GM19324 (cell line): ENCODE measurements at regions not wholly inside any gene's neighbourhood (a gene's known extent, or its start where the extent isn't known, plus 50 kb on each side); places are given as distances from the start of the nearest gene placed in this dataset.
"Not testable (repeated sequence)": the region's sequence is repeated elsewhere in the genome, so short reads cannot be mapped to it uniquely, and the experiment has no call there.

Experiments
- ATAC-seq: cut with Tn5 transposase; IDR thresholded peaks from one replicate; pipeline ENCODE4 v1.9.1; 2021; ENCODE audit warnings: mild to moderate bottlenecking, moderate library complexity; ENCODE audit not compliant: unreplicated experiment, low FRiP score

DNA sequence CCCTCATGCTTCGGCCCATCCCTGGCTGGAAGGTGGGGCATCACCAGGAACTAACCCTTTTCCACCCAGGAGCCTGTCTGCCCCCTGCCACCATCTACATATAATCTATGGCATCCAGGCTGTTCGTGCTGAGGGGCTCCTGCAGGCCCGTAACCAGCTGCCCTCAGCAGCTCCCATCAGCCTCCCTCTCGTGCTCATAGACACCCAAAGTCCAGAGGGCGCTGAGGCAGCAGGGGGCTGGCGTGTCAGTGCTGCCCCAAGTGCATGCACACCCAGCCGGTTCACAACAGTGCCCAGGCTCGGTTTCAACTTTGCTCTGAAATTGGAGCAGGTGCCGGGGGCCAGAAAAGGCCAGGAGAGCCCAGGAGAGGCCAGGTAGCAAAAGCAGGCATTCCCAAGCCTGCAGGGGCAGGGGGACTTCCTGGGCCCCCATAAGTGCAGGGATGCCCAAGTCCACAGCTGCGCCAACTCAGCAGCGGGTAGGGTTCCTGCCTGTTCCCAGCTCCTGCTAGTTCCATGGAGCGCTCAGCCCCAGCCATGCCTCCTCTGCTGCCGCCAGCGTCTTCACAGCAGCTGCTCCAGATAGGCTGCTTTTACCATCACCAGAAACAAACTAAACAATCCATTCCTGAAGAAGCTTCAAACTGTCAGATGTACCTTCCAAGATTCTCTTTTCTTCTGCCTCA lies 558.2 kb upstream of the GNPDA2 start:
- ATAC-seq, result no peak

DNA sequence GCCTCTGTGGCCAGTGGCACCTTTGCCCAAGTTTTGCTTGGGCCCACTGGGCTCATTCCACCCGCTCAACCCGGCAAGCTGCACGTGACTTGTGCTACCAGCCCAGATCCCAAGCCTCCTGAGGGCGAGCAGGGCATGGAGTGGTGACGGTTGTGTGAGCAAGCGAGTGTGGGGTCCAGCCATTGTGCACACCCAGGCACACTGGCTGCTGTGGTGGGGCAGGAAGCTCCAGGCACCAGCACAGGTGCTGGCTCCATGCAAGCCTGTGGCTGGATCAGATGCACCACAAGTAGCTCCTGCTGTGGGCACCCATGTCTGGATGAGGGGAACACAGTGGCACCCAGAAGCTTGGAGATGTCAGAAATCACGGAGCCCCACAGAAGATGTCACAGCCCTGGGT lies 557.0 kb upstream of the GNPDA2 start:
- ATAC-seq, result no peak

DNA sequence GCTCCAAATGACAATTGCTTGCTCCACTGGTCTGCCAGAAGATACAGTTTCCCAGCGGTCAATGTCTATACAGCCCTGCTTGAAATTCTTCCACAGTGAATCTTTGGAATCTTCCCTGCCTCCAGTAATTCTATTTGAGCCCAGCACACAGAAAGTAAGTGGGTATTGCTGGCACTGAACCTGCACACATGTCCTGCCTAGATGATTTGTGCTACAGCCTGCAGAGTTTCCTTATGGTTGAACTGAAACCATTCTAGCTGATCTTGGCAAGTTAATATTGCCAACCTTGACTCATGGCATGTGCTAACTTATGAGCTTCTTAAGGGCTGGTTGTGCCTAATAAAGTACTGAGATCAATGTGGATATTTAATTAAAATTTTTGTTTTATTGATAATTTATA lies 553.8 kb upstream of the GNPDA2 start:
- ATAC-seq, result no peak

DNA sequence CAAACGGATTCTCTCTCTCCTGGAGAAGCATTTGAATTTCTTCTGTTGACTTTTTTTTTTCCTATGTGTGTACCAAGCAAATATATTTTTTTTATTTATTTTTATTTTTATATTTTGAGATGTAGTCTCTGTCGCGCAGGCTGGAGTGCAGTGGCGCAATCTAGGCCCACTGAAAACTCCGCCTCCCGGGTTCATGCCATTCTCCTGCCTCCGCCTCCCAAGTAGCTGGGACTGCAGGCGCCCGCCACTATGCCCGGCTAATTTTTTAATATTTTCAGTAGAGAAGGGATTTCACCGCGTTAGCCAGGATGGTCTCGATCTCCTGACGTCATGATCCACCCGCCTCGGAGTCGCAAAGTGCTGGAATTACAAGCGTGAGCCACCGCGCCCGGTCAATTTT lies 549.5 kb upstream of the GNPDA2 start:
- ATAC-seq, result no peak

DNA sequence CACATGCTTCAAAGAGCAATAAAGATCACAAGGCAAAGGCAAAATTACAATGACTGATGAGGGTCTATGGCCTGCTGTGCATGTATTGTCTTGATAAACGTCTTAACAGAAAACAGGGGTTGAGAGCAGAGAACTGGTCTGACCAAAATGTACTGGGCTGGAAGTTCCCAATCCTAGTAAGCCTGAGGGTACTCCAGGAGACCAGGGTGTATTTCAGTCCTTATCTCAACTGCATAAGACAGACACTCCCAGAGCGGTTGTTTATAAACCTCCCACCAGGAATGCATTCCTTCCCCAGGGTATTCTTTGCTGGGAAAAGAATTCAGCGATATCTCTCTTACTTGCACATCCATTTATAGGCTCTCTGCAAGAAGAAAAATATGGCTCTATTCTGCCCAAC lies 521.8 kb upstream of the GNPDA2 start:
- not testable (repeated sequence) for ATAC-seq

DNA sequence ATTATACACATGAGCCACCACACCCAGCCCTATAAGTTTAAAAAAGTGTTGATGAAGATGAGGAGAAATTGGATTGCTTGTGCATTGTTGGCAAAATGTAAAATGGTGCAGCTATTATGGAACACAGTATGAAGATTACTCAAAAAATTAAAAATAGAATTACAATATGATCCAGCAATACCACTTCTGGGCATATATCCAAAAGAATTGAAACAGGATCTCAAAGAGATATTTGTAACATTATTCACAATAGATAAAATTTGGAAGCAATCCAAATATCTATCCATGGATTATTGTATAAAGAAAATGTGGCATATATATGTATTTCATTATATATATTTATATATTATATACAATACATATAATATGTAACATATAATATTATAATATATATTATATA lies 515.6 kb upstream of the GNPDA2 start:
- no peak for ATAC-seq

DNA sequence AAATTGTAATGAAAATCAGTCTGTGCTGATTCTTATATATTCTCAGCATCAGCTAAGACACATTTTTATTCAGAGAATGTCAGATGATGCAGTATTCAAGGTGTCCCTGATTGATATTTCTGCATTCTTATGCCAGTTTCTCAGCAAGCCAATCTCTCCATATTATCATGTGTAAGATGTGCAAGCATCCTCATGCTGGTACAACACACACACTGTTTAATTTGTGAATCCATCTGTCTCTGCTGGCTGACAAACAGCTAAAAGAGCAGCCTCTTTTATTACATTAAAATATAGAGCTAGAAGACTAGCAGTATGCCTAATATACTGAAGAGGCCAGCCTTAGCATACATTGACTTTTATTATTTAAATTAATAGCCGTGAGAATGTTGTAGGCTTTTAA lies 502.9 kb upstream of the GNPDA2 start:
- ATAC-seq, result no peak

DNA sequence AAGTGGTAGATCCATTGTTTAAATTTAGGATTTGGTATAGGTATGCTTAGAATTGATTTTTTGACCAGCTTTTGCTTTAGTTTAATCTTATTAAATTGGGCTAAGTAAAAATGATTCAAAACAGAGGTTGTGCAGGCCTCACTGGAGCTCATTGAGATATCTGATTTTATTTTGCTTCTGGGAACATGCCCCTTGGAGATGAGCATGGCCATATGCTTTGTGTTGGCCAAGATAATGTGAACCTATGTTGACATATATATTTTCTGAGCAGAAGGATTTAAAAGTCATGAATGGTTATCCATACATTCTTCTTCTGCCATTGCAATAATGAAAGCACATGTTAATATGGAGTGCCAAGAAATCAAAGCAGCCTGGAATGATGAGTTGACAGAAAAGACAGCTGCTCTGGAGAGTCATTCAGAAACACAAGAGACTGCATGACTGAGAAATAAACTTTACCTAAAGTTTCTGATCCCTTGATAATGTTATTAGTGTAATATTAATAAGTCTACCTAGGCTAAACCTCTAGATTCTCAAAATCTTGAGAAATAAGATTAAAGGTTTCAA lies 489.7 kb upstream of the GNPDA2 start:
- no peak for ATAC-seq

DNA sequence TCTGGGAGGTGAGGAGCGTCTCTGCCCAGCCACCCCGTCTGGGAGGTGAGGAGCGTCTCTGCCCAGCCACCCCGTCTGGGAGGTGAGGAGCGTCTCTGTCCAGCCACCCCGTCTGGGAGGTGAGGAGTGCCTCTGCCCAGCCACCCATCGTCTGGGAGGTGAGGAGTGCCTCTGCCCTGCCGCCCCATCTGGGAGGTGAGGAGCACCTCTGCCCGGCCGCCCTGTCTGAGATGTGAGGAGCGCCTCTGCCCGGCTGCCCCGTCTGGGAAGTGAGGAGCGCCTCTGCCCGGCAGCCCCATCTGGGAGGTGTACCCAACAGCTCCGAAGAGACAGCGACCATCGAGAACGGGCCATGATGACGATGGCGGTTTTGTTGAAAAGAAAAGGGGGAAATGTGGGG lies 482.1 kb upstream of the GNPDA2 start:
- ATAC-seq, result not testable (repeated sequence)

DNA sequence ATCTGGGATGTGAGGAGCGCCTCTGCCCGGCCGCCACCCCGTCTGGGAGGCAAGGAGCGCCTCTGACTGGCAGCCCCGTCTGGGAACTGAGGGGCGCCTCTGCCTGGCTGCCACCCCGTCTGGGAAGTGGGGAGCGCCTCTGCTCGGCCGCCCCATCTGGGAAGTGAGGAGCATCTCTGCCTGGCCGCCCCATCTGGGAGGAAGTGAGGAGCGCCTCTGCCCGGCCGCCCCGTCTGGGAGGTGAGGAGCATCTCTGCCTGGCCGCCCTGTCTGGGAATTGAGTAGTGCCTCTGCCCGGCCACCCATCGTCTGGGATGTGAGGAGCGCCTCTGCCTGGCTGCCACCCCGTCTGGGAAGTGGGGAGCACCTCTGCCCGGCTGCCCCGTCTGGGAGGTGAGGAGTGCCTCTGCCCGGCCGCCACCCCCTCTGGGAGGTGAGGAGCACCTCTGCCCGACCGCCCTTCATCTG lies 481.5 kb upstream of the GNPDA2 start:
- ATAC-seq, result not testable (repeated sequence)

DNA sequence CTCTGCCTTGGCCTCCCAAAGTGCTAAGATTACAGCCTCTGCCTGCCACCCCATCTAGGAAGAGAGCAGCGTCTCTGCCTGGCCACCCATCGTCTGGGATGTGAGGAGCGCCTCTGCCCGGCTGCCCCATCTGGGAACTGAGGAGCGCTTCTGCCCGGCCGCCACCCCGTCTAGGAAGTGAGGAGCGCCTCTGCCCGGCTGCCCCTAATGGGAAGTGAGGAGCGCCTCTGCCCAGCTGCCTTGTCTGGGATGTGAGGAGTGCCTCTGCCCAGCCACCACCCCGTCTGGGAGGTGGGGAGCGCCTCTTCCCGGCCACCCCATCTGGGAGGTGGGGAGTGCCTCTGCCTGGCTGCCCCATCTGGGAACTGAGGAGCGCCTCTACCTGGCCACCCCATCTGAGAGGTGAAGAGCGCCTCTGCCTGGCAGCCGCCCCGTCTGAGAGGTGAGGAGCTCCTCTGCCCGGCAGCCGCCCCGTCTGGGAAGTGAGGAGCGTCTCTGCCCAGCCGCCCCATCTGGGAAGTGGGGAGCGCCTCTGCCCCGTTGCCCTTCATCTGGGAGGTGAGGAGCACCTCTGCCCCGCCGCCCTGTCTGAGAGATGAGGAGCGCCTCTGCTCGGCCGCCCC lies 481.0 kb upstream of the GNPDA2 start:
- not testable (repeated sequence) for ATAC-seq

DNA sequence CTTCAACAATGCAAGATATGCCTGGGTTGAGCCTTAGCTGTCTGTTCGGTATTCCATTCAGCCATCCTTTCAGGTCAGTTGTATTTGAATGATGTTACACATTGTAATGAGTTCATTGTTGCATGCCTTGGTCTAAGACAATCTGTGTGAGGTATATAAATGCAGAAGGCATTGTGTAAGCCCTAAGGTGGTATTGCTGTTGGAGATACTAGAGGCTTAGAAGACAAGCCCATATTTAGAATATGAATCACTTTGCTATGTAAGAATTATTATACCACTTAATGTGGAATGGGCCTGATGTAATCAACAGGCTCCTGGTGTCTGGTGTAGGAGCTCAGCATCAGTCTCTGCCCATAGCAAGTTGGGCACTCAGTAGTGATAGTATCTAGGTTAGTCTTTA lies 473.4 kb upstream of the GNPDA2 start:
- ATAC-seq, result no peak

DNA sequence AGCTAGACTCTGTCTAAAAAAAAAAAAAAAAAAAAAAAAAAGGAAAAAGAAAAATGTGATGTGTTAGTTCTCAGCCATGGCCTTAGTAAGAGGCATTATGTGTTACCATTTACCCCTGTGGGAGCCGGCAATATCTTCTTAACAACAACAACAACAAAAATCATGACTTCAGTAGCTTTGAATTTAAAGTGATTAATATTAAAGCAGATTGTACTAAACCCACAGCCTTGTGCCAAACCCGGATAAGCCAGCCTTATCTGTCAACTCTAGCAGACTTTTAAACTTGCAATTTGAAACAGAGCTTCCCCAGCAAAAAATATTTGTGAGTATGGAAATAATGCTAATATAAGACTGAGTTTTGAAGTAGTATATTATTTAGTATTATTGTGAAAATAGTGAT lies 462.1 kb upstream of the GNPDA2 start:
- no peak for ATAC-seq

DNA sequence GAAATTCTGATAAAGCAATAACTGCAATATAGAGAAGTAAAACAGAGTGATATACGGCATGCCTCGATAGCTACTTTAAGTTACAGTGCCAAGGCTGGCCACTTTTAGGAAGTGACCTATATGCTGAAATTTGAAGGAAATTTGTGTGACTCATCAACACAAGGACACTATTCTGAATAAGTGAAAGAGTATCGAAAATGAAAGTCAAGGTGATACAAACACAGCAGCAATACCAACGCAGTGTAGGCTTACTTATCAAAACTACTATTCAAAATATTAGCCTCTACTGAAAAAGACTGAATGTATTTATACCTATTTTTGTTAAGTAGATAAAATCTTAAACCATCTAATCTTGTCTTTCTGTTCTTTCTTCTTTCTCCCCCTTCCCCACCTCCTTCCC lies 459.9 kb upstream of the GNPDA2 start:
- no peak for ATAC-seq

DNA sequence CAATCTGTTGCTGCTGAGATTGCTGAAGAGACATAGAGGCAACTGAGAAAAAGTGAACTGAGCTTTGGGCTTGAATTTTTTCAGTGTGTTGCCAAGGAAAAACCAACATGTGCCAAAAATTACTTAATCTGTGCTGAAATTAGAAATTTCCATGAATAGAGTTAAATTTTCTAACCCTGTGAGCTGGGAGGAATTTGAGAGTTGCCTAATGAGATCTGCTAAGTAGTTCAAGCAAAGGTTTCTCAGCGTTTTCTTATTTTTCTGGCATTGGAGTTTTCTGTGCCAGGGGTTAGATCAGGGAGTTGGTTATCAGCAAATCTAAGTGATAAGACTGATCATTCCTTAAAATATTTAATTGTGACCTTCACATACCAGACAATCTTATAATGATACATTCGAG lies 457.5 kb upstream of the GNPDA2 start:
- no peak for ATAC-seq

DNA sequence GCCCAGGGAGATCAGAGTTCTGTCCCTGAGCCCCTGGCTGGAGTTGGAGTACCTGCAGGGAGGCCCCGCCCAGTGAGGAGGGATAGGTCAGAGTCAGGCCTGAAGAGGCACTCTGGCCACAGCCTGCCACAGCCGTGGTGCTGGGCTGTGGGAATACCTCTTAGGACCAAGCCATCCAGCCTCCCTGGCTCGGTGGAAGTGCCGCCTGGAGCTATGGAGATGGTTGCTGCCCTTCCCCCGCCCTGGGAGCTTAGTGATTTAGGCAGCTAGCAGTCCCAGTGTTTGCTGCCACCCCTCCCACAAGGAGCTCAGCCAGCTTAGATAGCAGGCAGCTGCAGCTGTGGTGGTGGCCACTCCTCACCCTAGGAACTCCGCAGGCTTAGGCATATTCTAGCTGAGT lies 446.3 kb upstream of the GNPDA2 start:
- no peak for ATAC-seq

DNA sequence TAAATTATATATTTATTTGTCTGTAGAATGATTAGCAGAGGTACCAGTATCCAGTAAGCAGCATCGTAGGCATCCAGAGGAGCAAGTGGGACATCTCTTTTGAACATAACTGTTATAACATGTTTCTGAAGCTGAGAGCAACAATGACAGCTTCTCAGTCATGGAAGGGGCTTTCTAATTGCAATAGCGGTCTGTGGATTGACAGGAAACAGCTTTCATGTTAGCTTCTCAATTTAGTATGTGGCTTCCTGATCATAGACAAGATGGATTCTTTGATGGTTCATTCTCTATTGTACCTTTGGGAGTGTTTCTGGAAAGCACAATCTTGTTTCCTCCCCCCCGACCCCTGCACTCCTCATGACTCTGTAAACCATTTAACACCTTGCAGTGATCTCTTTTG lies 434.6 kb upstream of the GNPDA2 start:
- no peak for ATAC-seq

DNA sequence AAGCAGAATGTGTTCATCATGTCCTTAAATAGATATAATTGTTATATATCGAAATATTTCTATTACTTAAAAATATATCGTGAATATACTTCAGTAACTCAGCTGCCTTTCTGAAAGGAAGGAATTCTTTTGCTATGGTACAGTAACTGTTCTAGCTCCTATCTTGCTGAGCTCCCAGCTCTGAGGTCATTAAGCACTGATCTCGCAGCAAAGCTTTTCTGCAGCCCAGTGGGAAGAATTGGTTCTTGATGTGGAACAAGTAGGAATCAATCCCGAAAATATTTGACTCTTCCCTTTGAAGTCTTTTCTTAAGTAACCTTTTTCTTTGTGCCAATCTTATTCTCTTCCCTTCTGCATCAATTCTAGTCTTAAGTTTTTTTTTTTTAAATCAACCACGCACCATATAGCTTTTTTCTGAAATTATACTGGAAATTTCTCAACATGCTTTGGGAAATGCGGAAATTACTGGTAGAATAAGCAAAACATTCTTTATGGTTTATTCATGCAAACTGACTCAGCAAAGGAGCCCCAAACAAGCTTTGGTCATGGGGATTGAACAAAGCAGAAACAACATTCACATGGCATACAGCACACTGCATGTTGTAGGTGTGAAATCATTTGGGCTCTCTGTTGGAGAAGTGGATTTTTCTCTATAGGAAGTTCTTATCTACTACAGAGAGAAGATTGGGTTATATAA lies 428.9 kb upstream of the GNPDA2 start:
- no peak for ATAC-seq

DNA sequence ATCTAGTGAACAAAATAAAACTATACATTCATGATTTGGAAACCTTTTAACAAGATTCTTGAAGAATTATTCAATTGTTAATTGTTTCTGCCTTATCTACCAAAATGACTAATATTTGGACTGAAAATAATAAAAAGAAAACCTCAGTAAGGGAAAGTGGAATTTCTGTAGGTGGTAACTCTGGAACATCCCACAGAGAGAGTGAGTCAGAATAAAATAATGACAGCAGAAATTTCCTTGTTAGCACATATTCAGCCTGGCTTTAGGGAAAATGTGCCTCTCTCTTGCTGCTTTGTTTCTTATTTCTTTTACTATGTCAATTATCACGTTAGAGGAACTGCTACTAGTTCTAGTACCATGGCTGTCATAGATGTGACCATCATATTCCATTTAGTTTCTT lies 421.5 kb upstream of the GNPDA2 start:
- no peak for ATAC-seq

DNA sequence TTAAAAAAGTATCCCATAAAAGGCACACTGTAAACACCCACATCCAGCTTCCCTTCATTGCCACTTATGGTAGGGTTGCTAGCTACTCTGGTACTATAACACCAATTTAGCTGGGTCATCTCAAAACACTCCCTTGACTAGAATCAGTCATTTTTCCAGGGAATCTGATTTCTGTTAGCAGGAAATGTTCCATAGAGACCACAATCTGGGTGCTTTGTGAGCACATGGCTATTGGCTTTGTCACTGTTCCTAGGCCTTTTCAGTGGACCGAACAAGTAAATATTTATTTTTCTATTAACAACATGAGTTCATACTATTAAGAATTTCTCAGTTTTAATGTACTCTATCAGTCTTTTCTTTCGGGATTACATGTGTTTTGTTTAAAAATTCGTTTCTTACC lies 404.7 kb upstream of the GNPDA2 start:
- ATAC-seq, result no peak

DNA sequence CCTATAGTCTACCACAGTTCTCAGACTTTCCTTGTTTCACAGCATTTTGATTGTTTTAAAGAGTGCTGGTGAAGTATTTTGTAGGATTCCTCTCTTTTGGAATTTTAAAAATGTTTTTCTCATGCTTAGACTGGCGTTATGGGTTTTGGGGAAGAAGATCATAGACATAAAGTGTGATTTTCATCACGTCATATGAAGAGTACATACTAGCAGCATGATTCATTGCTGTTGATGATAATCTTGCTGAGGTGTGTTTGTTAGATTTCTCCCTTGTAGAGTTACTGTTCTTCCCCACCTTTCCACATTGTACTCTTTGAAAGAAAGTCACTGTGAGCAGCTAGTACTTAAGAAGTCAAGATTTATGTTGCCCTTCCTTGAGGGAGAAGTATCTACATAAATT lies 396.1 kb upstream of the GNPDA2 start:
- ATAC-seq, result no peak
